Caki2 (cell line): ENCODE measurements at regions not wholly inside any gene's neighbourhood (a gene's known extent, or its start where the extent isn't known, plus 50 kb on each side); places are given as distances from the start of the nearest gene placed in this dataset.

ENCODE experiments used
- DNase-seq: peaks from one replicate; pipeline ENCODE4 v3.0.0-alpha.2; 2015; ENCODE audit warnings: low read depth
- in situ Hi-C: cut with HindIII; loops from 2 replicates; pipeline ENCODE4 v1.10.0; 2016; ENCODE audit warnings: low sequenced_read_pairs, low pct_unique_long_range_greater_than_20kb, mixed read lengths

DNA sequence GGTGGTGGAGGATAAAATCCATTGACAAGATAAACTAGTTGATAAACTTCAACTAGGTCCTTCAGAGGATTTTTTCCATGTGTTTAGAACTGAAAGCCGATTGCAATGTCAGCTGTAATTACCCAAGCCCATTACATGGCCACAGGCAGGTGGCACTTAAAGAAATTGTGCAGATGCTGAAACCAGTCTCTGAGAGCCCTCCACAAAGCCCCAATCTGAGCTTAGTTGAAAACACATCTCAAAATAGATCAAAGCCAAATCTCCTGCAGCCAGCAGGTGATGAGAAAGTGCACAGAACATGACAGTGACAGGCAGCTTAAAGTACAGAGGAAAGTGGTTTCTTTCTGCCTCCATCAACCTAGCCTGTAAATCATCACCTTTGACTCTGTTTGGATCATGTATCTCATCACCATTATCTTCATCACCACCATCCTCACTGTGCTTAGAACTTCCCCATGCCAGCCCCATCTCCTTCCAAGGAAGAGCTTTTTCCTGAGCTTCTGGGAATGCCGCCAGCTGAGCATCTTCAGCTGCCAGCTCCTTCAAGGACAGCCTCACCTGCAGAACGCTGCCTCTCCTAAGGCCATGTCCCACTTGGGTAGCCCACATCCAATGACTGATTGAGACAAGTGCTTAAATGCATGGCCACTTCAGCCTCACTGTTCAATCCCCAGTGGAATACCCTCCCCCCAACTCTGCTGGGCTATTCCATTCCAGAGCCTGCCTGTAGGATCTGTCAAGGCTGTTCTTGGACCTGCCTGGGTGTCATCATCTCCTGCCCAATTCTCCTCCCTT lies 219.5 kb upstream of the TMEM132C start:
- in situ Hi-C loops = no loop called here
- DNase-seq = no peak

DNA sequence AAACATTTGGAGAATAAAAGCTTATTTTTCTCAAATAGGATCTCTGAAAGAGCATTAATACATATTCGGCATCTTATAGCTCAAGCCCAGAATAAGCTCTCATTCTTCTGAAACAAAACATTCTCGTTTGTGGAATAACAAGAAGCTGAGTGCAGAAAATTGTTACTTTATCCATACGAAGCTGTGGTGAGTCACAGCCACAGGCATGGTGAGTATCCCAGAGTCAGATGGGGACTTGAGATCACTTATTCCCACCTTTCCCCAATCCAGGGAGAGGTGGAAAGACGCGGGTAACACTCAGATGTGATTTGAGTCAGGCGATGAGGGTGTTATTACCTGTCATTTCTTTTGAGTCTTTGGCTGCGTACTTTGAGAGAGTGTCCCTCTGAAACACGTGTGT lies 214.6 kb upstream of the TMEM132C start:
- no peak for DNase-seq
- in situ Hi-C loops = no loop called here

DNA sequence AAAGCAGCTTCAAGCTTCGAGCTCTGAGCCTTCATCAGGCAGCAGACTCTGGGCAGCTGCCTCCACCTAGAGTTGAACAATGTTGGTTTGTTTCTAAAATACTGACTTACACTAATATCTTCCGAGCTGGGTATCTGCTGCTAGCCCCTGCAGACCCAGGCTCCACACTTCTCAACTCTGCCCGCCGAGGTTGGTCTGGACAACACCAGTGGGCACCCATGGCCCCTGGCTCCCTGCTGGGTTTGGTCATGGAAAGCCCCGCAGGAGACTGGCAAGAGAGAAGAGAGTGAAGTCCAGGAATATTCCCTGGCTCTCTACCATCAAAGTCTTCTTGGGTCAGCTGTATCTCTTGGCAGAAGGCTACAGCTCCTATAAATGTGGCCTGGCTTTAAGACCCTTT lies 214.2 kb upstream of the TMEM132C start:
- in situ Hi-C loops = no loop called here
- no peak for DNase-seq

DNA sequence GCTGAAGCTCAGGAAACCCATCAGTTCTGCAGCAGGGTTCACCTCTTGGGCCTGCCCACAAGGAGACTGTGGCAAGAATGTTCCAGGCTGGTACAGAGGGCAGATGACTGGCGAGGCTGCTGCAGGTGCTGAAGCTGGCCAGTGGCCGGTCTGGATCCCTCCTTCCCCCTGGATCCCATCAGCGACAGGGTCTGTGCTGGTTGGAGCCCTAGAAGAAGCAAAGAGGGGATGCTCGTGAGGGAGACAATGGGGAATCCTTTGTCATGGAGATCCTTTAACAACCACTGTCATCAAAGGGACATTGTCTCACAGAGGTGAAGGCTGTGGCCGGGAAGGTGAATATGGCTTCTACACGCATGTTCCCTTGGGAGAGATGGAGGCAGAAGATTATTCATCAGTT lies 211.4 kb upstream of the TMEM132C start:
- in situ Hi-C loops = no loop called here
- no peak for DNase-seq

DNA sequence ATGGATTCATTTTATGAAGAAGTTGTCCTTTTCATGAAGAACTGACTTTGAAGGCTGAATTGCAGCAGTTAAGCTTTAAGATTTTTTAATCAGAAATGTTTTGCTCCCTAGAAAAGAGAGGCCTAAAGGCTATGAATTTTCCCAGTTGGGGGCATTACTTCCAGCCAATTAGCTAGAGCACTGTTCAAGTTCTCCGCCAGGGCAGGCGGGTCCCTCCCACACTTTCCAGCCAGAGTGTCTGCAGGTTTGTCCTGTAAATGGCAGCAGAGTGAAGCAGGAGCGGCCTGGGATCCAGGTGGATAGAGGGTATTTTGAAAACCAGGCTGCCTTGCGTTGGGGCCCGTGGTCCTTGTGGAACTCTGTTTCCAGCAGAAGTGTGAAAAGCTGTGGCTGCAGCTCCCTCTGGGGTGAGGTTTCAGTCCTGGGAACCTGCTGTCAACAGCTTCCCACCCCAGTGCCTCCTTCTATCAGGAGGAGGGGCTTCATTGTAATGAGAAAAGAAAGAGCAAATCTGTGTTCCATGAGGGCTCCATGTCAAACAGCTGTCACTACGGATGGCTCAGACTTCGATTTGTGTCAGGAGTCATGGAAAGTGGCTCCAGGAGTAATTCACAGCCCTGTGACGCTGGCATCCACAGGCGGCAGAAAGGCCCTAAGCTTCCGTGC lies 210.7 kb upstream of the TMEM132C start:
- no peak for DNase-seq
- in situ Hi-C loops = no loop called here

DNA sequence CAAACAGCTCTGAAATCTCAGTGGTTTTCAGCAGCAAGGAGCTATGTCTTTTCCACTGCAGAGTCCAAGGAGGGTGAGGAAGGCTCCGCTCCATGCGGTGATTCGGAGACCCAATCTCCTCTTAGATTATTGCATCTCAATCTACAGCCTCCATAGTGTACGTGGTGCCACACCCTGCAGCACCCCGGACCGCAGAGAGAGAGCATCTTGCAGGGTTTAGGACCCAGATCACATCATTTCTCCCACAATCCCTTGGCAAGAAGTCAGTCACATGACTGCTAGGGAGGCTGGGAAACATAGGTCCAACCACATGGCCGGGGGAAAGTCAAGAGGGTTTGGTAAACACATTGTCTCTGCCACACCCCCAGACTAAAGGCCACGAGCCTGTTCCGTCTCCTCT lies 209.4 kb upstream of the TMEM132C start:
- DNase-seq = no peak
- in situ Hi-C loops = no loop called here

DNA sequence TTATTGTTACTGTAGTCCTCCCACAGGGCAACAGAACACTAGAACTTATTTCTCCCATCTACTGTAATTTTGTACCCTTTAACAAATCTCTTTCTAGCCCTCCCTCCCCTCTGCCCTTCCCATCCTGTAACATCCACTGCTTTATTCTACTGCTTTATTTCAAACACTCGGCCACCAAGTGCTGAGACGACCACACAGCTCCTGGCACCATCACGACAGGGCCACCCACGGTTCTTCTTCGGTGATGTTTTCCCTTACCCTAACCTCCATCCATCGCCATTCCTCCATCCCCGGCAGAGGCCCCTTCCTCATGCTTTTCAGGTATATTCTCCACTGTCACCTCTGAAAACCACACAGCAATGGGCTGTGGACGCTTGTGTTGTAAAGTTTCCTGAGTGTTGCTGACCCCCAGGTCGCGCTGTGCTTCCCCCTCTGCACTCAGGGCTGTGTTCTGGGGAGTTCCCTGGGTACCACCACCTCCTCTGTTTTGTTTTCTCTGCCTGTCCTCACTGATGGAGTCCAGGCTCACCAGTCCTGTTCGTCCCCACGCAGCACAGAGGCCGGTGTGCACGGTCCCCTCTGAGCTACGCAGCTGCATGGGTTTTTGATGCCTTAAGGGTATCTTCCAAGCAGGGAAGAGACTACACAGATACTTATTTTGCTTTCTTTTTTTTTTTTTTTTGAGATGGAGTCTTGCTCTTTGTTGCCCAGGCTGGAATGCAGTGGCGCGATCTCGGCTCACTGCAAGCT lies 207.2 kb upstream of the TMEM132C start:
- in situ Hi-C loops = no loop called here
- DNase-seq = no peak

DNA sequence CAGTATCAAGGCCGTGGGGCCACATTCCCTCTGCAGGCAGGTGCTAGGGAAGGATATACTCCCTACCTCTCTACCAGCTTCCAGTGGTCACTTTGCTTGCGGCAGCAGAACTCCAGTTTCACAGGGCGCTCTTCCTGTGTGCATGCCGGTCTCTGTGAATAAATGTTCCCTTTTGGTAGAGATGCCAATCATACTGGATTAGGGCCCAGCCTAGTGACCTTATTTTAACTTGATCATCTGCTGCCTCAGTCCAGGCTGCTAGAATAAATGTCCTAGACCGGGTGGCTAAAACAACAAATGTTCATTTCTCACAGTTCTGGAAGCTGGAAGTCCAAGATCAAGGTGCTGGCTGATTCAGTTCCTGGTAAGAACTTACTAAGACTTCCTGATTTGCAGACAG lies 198.8 kb upstream of the TMEM132C start:
- in situ Hi-C loops = no loop called here
- DNase-seq = no peak

DNA sequence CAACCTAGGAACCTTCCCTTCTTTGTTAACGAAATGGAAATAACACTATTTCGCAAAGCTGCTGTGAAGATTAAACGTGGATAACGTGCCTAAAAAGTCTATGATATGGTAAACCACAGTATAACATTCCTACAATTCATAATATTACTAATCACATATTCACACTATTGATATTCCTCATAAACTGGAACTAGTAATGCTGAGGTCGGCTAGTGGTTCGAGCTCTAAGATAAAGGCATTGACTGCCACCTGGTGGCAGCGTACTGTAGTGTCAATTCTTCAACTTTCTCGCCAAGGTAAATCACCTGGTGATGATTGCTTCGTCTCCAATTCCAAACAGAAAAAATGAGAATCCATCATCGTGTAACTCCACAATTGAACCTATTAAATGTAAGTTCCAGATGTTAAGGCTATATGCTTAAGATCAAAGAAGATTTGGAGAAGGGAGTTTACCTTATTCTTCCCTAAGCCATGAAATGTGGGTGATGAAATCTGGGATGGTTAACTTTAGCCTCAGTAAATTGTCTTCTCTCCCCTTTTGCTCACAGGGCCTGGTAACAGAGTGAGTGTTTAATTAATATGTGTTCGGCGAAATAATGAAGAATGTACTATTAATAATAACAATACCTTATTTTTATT lies 197.5 kb upstream of the TMEM132C start:
- DNase-seq = peak; percentile 19
- in situ Hi-C loops = no loop called here

DNA sequence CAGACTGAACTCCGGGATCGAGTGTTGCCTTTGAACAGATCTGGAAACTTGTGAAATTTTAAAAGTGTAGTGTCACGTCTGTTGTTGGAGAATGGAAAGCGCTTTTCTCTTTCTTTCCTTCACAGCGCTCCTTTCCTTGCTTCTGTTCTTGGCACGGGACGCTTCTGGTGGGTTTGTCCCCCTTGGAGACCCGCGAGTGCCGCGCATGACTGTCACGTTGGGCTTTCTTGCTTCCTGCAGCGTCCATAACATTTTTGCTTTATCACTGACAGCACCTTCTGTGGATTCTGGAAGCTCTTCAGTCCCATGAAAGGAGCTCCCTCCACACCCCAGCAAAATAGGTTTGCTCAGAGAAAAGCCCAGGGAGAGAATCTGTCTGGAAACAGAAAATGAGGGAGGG lies 193.0 kb upstream of the TMEM132C start:
- no peak for DNase-seq
- in situ Hi-C loops = no loop called here

DNA sequence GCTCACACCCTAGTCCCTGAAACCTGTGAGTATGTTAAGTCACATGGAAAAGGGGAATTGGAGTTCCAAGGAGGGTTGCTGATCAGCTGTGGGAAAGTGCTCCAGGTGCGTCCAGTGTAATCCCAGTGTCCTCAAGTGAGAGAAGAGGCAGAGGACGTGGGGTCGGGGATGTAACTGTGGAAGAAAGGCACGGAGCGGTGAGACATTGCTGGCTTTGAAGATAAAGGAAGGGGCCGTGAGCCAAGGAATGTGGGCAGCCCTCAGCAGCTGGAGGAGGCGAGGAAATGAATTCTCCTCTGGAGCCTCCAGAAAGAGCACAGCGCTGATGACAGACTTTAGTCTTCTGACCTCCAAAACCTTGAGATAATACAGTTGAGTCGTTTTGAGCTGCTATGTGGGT lies 191.6 kb upstream of the TMEM132C start:
- in situ Hi-C loops = no loop called here
- no peak for DNase-seq

DNA sequence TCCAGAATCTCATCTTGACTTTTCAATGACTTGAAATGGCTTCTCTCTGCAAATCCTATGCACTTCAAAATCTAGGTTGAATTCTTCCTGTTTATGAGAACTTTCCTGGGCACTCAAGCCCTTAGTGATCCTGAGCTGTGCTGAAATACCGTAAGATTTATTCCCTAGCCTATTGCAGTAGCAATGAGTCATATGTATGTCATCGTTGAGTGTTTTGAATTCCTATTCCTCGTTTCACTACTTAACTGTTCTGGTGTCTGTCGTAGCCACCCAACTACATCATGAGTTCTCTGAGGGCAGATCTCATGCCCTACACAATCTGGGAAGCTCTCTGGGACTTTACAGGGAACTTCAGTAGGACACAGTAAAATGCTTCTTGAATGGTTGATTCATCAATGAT lies 190.8 kb upstream of the TMEM132C start:
- in situ Hi-C loops = no loop called here
- DNase-seq = peak; percentile 78

DNA sequence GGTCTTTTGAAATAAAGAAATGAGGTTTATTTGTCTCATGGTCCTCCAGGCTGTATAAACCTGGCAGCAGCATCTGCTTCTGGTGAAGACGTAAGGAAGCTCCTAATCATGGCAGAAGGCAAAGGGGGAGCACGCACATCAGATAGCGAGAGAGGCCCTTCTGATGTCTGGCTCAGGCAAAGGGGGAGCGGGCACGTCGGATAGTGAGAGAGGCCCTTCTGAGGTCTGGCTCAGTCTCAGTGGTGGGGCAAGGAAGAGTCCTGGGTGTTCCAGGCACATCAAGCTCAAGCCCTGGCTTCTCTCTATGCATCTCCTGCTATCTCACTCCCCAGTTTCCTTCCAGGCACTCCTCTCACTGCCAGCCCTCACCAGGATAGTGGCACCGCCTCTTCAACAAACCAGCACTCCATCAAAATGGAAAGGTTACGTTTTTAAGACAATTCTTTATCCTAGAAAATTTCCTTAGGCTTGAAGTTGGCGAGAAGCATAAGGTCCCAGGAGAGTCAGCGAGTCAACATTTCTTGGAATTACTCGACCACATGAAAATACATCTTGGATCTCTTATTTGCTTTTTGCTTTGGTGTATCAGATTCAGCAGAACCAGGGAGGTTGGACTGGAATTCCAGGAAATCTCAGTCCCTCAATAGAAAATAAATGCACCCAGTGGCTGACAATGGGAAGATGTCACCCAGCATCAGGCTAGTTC lies 189.6 kb upstream of the TMEM132C start:
- in situ Hi-C loops = no loop called here
- no peak for DNase-seq

DNA sequence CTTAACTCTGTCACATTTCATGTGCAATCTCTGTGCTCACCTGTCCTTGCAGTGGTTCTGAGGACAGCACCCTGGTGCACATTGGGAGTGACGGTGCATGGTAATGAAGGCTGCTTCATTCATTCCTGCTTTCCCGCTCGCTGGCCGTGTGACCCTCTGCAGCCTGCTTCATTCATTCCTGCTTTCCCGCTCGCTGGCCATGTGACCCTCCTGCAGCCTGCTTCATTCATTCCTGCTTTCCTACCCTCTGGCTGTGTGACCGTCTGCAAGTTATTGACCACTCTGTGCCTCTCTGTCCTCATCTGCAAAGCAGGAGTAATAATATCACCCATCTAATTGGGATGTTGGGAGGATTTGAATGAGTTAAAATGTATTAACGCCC lies 189.1 kb upstream of the TMEM132C start:
- no peak for DNase-seq
- in situ Hi-C loops = no loop called here

DNA sequence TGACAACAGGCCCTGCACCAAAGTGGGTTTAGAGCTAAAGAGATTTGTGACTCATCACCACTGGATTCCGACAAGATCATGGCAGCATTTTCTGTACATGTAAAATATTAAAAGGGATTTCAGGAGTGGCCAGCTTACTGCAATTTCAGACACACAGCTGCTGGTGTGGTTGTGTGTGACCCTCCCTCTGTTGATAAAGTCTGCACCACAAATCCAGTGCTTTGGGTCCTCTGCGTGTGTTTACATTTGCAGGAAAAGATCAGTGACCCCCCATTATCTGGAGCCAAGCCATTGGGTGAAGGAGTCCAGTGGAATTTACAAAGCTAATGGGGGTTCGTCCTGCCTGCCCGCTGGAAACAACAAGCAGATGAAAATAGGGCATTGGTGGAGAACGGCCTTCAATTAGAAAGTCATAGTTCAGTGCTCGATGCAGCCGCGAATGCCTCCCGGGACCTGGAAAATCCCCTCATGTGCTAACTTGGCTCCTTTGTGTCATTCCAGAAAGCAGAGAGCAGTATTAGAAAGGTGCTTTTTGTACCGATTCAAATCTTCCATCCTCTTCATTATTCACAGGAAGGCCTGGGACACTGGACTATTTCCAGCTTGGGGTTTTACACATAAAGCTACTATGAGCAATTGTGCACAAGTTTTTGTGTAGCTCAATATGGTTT lies 188.5 kb upstream of the TMEM132C start:
- DNase-seq = peak; percentile 39
- in situ Hi-C loops = no loop called here

DNA sequence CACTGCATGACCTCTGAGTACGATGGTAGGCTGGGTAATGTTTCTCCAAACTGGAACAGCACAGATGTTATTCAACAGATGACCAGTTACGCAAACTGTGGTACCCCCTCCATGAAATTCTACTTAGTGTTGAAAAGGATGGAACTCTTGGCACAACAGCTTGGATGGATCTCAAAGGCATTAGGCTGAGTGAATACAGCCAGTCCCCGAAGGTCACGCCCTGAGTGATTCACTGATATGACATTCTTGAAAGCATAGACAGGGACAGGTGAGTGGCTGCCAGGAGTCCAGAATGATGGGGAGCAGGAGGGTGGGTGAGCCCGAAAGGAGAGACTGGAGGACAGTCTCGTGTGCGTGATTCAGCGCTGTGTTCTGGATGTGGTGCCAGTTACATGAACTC lies 187.5 kb upstream of the TMEM132C start:
- in situ Hi-C loops = no loop called here

DNA sequence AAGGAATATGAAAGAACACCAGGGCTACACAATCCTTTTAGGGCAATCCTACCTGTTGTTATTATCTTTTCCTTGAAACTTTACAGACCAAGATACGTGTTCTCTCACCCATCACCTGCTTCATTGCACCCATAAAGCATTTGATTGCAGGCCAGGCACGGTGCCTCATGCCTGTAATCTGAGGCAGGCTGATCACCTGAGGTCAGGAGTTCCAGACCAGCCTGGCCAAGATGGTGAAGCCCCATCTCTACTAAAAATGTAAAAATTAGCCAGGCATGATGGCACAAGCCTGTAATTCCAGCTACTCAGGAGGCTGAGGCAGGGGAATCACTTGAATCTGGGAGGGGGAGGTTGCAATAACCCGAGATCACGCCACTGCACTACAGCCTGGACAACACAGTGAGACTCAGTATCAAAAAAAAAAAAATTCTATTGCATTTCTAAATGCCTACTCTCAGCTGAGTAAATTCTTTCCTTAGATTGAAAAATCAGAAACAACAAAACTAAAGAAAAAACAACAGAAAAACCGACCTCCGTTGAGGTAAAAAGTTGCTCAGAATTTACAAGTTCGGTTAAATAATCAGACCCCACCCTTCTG lies 183.7 kb upstream of the TMEM132C start:
- no peak for DNase-seq
- in situ Hi-C loops = no loop called here

More for the DNA sequence above, 187.5 kb upstream of the TMEM132C start:
- no peak for DNase-seq

DNA sequence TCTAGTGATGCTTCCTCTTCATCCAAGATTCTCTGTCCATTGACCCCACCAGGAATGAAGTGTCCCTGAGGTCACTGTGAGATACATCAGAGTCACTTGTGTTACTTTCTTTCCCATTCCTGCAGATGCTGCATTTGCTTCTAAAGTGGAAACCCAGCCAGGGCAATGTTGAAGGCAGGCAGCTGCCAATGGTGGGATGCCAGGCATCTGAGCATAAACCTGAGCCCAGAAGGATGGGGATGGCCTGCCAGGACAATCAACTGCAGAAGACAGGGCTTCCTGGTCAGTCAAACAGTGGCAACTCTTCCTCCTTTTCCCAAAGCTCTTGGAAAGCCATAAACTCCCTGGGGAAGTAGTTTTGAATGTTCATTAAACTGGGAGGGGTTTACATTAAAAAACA lies 178.0 kb upstream of the TMEM132C start:
- DNase-seq = no peak
- in situ Hi-C loops = no loop called here
